DND-41 (cell line): ENCODE measurements at regions not wholly inside any gene's neighbourhood (a gene's known extent, or its start where the extent isn't known, plus 50 kb on each side); places are given as distances from the start of the nearest gene placed in this dataset.

Experiments
- CTCF ChIP-seq: IDR thresholded peaks from 2 replicates; pipeline ENCODE4 v1.5.1; 2012; ENCODE audit warnings: borderline replicate concordance, low read length, moderate library complexity, mild to moderate bottlenecking; ENCODE audit not compliant: poor library complexity, severe bottlenecking; ENCODE audit errors: extremely low read depth
- EZH2 ChIP-seq: IDR thresholded peaks from 3 replicates; pipeline ENCODE4 v1.6.1; 2012; ENCODE audit warnings: borderline replicate concordance, low read depth, mild to moderate bottlenecking, moderate library complexity, low read length, inconsistent platforms; ENCODE audit not compliant: severe bottlenecking

GRCh38 chr3:43994657-43995546 is 246.8 kb upstream of the TOPAZ1 start:
- TF ChIP-seq EZH2: no peak
- no peak for TF ChIP-seq CTCF
